ENCODE measurements at regions not wholly inside any gene's neighbourhood (a gene's known extent, or its start where the extent isn't known, plus 50 kb on each side); places are given as distances from the start of the nearest gene placed in this dataset.
A peak's percentile ranks its signal among the peaks of the same experiment; 100 is the strongest.

- no peak overlapping the region for H3K27ac ChIP-seq
- no peaks in the 10 kb centered on the region for H3K36me3 ChIP-seq
- no peaks in the 10 kb centered on the region for H3K4me1 ChIP-seq
- peaks cover 0 to 6% of the 10 kb centered on the region in 2 donors for H3K9me3 ChIP-seq
- H3K27me3 ChIP-seq: no peaks in the 10 kb centered on the region
- H3K4me3 ChIP-seq: no peak overlapping the region
- no peak for TF ChIP-seq CTCF (IDR thresholded peaks at IDR 0.05)
- no peak for TF ChIP-seq POLR2A (IDR thresholded peaks at IDR 0.05)
- intact Hi-C loops (cut with DNase I; ENCODE audit: low total_unique reads): no loop called here
- DNase-seq: no peak
Observed at GRCh38 chr15:94963953-94964352, 732.6 kb downstream of the MCTP2 start.

- Histone ChIP-seq H3K36me3 (no peaks in the 10 kb centered on the region), H3K4me1 (no peaks in the 10 kb centered on the region), H3K4me3 (no peak overlapping the region), H3K27ac (peak overlapping the region in 1 of 2 donors; percentile 46), H3K27me3 (no peaks in the 10 kb centered on the region), H3K9me3 (peaks cover 0 to 4% of the 10 kb centered on the region in 2 donors)
- DNase-seq: peak in 1 of 2 donors; percentile 25
- intact Hi-C loops (cut with DNase I; ENCODE audit: low total_unique reads): no loop called here
- TF ChIP-seq POLR2A (IDR thresholded peaks at IDR 0.05): no peak
- no peak for TF ChIP-seq CTCF (IDR thresholded peaks at IDR 0.05)
Observed at GRCh38 chr15:94965593-94965992, 734.2 kb downstream of the MCTP2 start.

- H3K4me3 ChIP-seq: no peak overlapping the region
- no peaks in the 10 kb centered on the region for H3K36me3 ChIP-seq
- H3K9me3 ChIP-seq: no peaks in the 10 kb centered on the region
- TF ChIP-seq POLR2A (IDR thresholded peaks at IDR 0.05): no peak
- DNase-seq: no peak
- no peaks in the 10 kb centered on the region for H3K4me1 ChIP-seq
- H3K27ac ChIP-seq: no peak overlapping the region
- intact Hi-C loops (cut with DNase I; ENCODE audit: low total_unique reads): no loop called here
- H3K27me3 ChIP-seq: no peaks in the 10 kb centered on the region
Observed at GRCh38 chr15:94968133-94968532, 736.8 kb downstream of the MCTP2 start.

GRCh38 chr15:94970096-94970495, 738.7 kb downstream of the MCTP2 start:
- H3K27ac ChIP-seq: no peak overlapping the region
- intact Hi-C loops (cut with DNase I; ENCODE audit: low total_unique reads): no loop called here
- DNase-seq: no peak
- TF ChIP-seq CTCF (IDR thresholded peaks at IDR 0.05): no peak
- TF ChIP-seq POLR2A (IDR thresholded peaks at IDR 0.05): no peak
- no peaks in the 10 kb centered on the region for H3K9me3 ChIP-seq
- no peaks in the 10 kb centered on the region for H3K36me3 ChIP-seq
- no peak overlapping the region for H3K4me3 ChIP-seq
- H3K4me1 ChIP-seq: no peaks in the 10 kb centered on the region
- no peaks in the 10 kb centered on the region for H3K27me3 ChIP-seq

GRCh38 chr15:94970802-94971201, 739.4 kb downstream of the MCTP2 start:
- Histone ChIP-seq H3K27me3 (no peaks in the 10 kb centered on the region), H3K27ac (no peak overlapping the region), H3K4me3 (no peak overlapping the region), H3K36me3 (no peaks in the 10 kb centered on the region), H3K4me1 (no peaks in the 10 kb centered on the region), H3K9me3 (no peaks in the 10 kb centered on the region)
- intact Hi-C loops (cut with DNase I; ENCODE audit: low total_unique reads): no loop called here
- TF ChIP-seq POLR2A (IDR thresholded peaks at IDR 0.05) (no peak), CTCF (IDR thresholded peaks at IDR 0.05) (no peak)
- DNase-seq: no peak

GRCh38 chr15:94972314-94972713, 741.0 kb downstream of the MCTP2 start:
- no peaks in the 10 kb centered on the region for H3K4me1 ChIP-seq
- no peak for DNase-seq
- intact Hi-C loops (cut with DNase I; ENCODE audit: low total_unique reads): no loop called here
- H3K9me3 ChIP-seq: no peaks in the 10 kb centered on the region
- no peak overlapping the region for H3K27ac ChIP-seq
- H3K27me3 ChIP-seq: no peaks in the 10 kb centered on the region
- TF ChIP-seq CTCF (IDR thresholded peaks at IDR 0.05) (no peak), POLR2A (IDR thresholded peaks at IDR 0.05) (no peak)
- H3K36me3 ChIP-seq: no peaks in the 10 kb centered on the region
- H3K4me3 ChIP-seq: no peak overlapping the region

All from uterus (tissue), 3 donors.